ENCODE measurements at regions not wholly inside any gene's neighbourhood (a gene's known extent, or its start where the extent isn't known, plus 50 kb on each side); places are given as distances from the start of the nearest gene placed in this dataset.

DNA sequence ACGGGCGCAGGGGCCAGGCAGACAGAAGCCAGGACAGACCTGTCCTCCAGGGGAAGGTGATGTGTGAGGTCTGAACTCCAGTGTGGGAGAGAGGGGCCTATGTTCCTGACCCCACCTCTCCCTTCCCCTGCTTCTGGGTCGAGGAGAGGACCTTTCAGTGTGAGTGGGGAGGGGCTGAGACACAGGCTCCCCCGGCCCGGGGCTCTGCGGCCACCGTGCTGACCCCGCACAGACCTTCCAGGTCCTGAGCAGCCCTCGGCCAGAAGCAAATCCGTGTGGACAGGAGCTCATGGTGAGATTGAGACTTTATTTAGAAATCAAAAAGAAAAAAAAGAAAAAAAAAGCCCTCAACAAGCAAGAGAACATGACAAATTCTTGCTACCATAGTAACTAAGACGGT lies 680.5 kb downstream of the BRD1 start:
- Histone ChIP-seq H3K27me3 (ENCODE audit: control insufficient read depth in 1 of 2, insufficient read depth in 2 of 2, low read length in 2 of 2) (no peaks in the 10 kb centered on the region), H3K9me3 (ENCODE audit: control insufficient read depth in 1 of 2, low read length in 2 of 2) (no peaks in the 10 kb centered on the region), H3K27ac (ENCODE audit: low read depth, low read length) (no peak overlapping the region), H3K36me3 (ENCODE audit: control insufficient read depth in 1 of 2, insufficient read depth in 2 of 2, low read length in 2 of 2) (no peaks in the 10 kb centered on the region), H3K9ac (ENCODE audit: low read depth in 1 of 2, low read length in 2 of 2) (no peak overlapping the region), H3K4me1 (ENCODE audit: control insufficient read depth in 1 of 2, insufficient read depth in 2 of 2, low read length in 2 of 2) (peaks cover 6 to 9% of the 10 kb centered on the region in 2 donors), H3K4me3 (ENCODE audit: low read depth in 1 of 2, low read length in 2 of 2) (no peak overlapping the region)

- Histone ChIP-seq H3K36me3 (ENCODE audit: control insufficient read depth in 1 of 2, insufficient read depth in 2 of 2, low read length in 2 of 2) (no peaks in the 10 kb centered on the region), H3K9me3 (ENCODE audit: control insufficient read depth in 1 of 2, low read length in 2 of 2) (no peaks in the 10 kb centered on the region), H3K27ac (ENCODE audit: low read depth, low read length) (no peak overlapping the region), H3K4me3 (ENCODE audit: low read depth in 1 of 2, low read length in 2 of 2) (no peak overlapping the region), H3K9ac (ENCODE audit: low read depth in 1 of 2, low read length in 2 of 2) (no peak overlapping the region), H3K4me1 (ENCODE audit: control insufficient read depth in 1 of 2, insufficient read depth in 2 of 2, low read length in 2 of 2) (peaks cover 0 to 2% of the 10 kb centered on the region in 2 donors), H3K27me3 (ENCODE audit: control insufficient read depth in 1 of 2, insufficient read depth in 2 of 2, low read length in 2 of 2) (peaks cover 0 to 2% of the 10 kb centered on the region in 2 donors)
Observed at GRCh38 chr22:49146511-49146910, 681.2 kb downstream of the BRD1 start.

GRCh38 chr22:49143812-49144211 lies 683.9 kb downstream of the BRD1 start:
- peaks cover 0 to 5% of the 10 kb centered on the region in 2 donors for H3K27me3 ChIP-seq (ENCODE audit: control insufficient read depth in 1 of 2, insufficient read depth in 2 of 2, low read length in 2 of 2)
- no peaks in the 10 kb centered on the region for H3K4me1 ChIP-seq (ENCODE audit: control insufficient read depth in 1 of 2, insufficient read depth in 2 of 2, low read length in 2 of 2)
- no peak overlapping the region for H3K9ac ChIP-seq (ENCODE audit: low read depth in 1 of 2, low read length in 2 of 2)
- no peaks in the 10 kb centered on the region for H3K36me3 ChIP-seq (ENCODE audit: control insufficient read depth in 1 of 2, insufficient read depth in 2 of 2, low read length in 2 of 2)
- no peak overlapping the region for H3K4me3 ChIP-seq (ENCODE audit: low read depth in 1 of 2, low read length in 2 of 2)
- no peaks in the 10 kb centered on the region for H3K9me3 ChIP-seq (ENCODE audit: control insufficient read depth in 1 of 2, low read length in 2 of 2)
- no peak overlapping the region for H3K27ac ChIP-seq (ENCODE audit: low read depth, low read length)

DNA sequence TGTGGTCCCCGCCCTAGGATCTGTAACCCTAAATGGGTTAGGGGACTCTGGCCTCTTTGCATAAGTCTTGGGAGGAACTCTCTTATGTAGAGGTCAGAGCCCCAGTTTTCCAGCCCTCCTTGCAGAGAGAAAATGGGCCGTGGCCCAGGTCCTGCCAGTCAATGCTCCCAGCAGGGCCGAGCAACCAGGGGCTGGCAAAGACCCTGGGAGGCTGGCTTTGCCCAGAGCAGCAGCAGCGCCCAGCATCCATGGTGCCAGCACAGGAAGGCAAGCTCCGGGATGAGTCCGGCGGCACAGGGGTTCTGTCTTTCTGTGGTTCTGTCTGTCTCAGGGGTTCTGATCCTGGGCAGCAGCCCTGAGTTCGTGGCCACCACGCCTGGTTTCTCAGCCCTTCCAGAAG lies 684.8 kb downstream of the BRD1 start:
- Histone ChIP-seq H3K9me3 (ENCODE audit: control insufficient read depth in 1 of 2, low read length in 2 of 2) (no peaks in the 10 kb centered on the region), H3K4me3 (ENCODE audit: low read depth in 1 of 2, low read length in 2 of 2) (no peak overlapping the region), H3K9ac (ENCODE audit: low read depth in 1 of 2, low read length in 2 of 2) (no peak overlapping the region), H3K27me3 (ENCODE audit: control insufficient read depth in 1 of 2, insufficient read depth in 2 of 2, low read length in 2 of 2) (peaks cover 0 to 5% of the 10 kb centered on the region in 2 donors), H3K27ac (ENCODE audit: low read depth, low read length) (no peak overlapping the region), H3K36me3 (ENCODE audit: control insufficient read depth in 1 of 2, insufficient read depth in 2 of 2, low read length in 2 of 2) (no peaks in the 10 kb centered on the region), H3K4me1 (ENCODE audit: control insufficient read depth in 1 of 2, insufficient read depth in 2 of 2, low read length in 2 of 2) (no peaks in the 10 kb centered on the region)

DNA sequence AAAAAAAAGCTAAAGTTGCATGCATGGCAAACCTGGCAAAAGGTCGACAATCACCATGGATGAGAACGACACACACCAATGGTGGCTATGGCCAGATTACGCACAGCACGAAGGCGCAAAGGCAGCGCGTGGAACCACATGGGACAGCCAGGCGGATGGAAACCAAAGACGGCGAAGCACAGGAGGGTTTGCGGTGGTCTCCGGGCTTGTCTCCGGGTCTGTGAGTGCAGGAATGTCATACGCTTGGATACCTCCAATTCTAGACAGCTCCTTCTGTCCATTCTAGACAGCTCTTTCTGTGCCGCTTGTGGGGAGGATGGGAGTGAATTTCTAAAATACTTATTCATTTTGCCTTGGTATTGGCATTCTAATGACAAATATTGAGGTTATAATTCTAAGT lies 685.4 kb downstream of the BRD1 start:
- Histone ChIP-seq H3K27me3 (ENCODE audit: control insufficient read depth in 1 of 2, insufficient read depth in 2 of 2, low read length in 2 of 2) (peaks cover 0 to 5% of the 10 kb centered on the region in 2 donors), H3K9me3 (ENCODE audit: control insufficient read depth in 1 of 2, low read length in 2 of 2) (no peaks in the 10 kb centered on the region), H3K4me1 (ENCODE audit: control insufficient read depth in 1 of 2, insufficient read depth in 2 of 2, low read length in 2 of 2) (no peaks in the 10 kb centered on the region), H3K9ac (ENCODE audit: low read depth in 1 of 2, low read length in 2 of 2) (no peak overlapping the region), H3K4me3 (ENCODE audit: low read depth in 1 of 2, low read length in 2 of 2) (no peak overlapping the region), H3K36me3 (ENCODE audit: control insufficient read depth in 1 of 2, insufficient read depth in 2 of 2, low read length in 2 of 2) (no peaks in the 10 kb centered on the region), H3K27ac (ENCODE audit: low read depth, low read length) (no peak overlapping the region)

GRCh38 chr22:49141761-49142160 lies 685.9 kb downstream of the BRD1 start:
- Histone ChIP-seq H3K9me3 (ENCODE audit: control insufficient read depth in 1 of 2, low read length in 2 of 2) (no peaks in the 10 kb centered on the region), H3K4me3 (ENCODE audit: low read depth in 1 of 2, low read length in 2 of 2) (no peak overlapping the region), H3K9ac (ENCODE audit: low read depth in 1 of 2, low read length in 2 of 2) (no peak overlapping the region), H3K4me1 (ENCODE audit: control insufficient read depth in 1 of 2, insufficient read depth in 2 of 2, low read length in 2 of 2) (no peaks in the 10 kb centered on the region), H3K36me3 (ENCODE audit: control insufficient read depth in 1 of 2, insufficient read depth in 2 of 2, low read length in 2 of 2) (no peaks in the 10 kb centered on the region), H3K27ac (ENCODE audit: low read depth, low read length) (no peak overlapping the region), H3K27me3 (ENCODE audit: control insufficient read depth in 1 of 2, insufficient read depth in 2 of 2, low read length in 2 of 2) (peaks cover 0 to 5% of the 10 kb centered on the region in 2 donors)

GRCh38 chr22:49140911-49141665 lies 686.6 kb downstream of the BRD1 start:
- H3K9me3 ChIP-seq (ENCODE audit: control insufficient read depth in 1 of 2, low read length in 2 of 2) = no peaks in the 10 kb centered on the region
- H3K27ac ChIP-seq (ENCODE audit: low read depth, low read length) = no peak overlapping the region
- no peaks in the 10 kb centered on the region for H3K4me1 ChIP-seq (ENCODE audit: control insufficient read depth in 1 of 2, insufficient read depth in 2 of 2, low read length in 2 of 2)

GRCh38 chr22:49139492-49140151 lies 688.1 kb downstream of the BRD1 start:
- H3K27me3 ChIP-seq (ENCODE audit: control insufficient read depth in 1 of 2, insufficient read depth in 2 of 2, low read length in 2 of 2) = peaks cover 0 to 5% of the 10 kb centered on the region in 2 donors

More at GRCh38 chr22:49140911-49141665, 686.6 kb downstream of the BRD1 start:
- Histone ChIP-seq H3K4me3 (ENCODE audit: low read depth in 1 of 2, low read length in 2 of 2) (no peak overlapping the region), H3K36me3 (ENCODE audit: control insufficient read depth in 1 of 2, insufficient read depth in 2 of 2, low read length in 2 of 2) (no peaks in the 10 kb centered on the region), H3K27me3 (ENCODE audit: control insufficient read depth in 1 of 2, insufficient read depth in 2 of 2, low read length in 2 of 2) (peaks cover 0 to 5% of the 10 kb centered on the region in 2 donors), H3K9ac (ENCODE audit: low read depth in 1 of 2, low read length in 2 of 2) (no peak overlapping the region)

DNA sequence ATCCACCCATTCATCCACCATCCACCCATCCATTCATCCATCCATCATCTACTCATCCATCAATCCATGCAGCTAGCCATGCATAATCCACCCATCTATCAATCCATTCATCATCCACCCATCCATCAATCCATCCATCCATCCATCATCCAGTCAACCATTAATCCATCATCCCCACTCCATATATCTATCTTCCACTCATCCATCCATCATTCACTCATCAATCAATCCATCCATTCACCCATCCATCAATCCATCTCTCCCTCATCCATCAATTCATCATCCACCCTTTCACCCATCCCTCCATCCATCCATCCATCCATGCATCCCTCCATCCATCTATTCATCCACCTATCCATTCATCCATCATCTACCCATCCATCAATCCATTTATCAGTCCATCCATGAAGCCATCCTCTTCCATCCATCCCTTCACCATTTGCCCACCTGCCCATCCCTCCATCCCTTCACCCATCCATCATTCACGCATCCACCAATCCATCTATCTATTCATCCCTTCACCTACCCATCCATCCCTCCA lies 689.4 kb downstream of the BRD1 start:
- H3K4me1 ChIP-seq (ENCODE audit: control insufficient read depth in 1 of 2, insufficient read depth in 2 of 2, low read length in 2 of 2) = no peaks in the 10 kb centered on the region
- no peaks in the 10 kb centered on the region for H3K9me3 ChIP-seq (ENCODE audit: control insufficient read depth in 1 of 2, low read length in 2 of 2)
- no peak overlapping the region for H3K9ac ChIP-seq (ENCODE audit: low read depth in 1 of 2, low read length in 2 of 2)
- no peak overlapping the region for H3K27ac ChIP-seq (ENCODE audit: low read depth, low read length)
- no peaks in the 10 kb centered on the region for H3K36me3 ChIP-seq (ENCODE audit: control insufficient read depth in 1 of 2, insufficient read depth in 2 of 2, low read length in 2 of 2)
- peaks cover 0 to 5% of the 10 kb centered on the region in 2 donors for H3K27me3 ChIP-seq (ENCODE audit: control insufficient read depth in 1 of 2, insufficient read depth in 2 of 2, low read length in 2 of 2)
- H3K4me3 ChIP-seq (ENCODE audit: low read depth in 1 of 2, low read length in 2 of 2) = no peak overlapping the region

More at GRCh38 chr22:49139492-49140151, 688.1 kb downstream of the BRD1 start:
- no peak overlapping the region for H3K9ac ChIP-seq (ENCODE audit: low read depth in 1 of 2, low read length in 2 of 2)
- no peaks in the 10 kb centered on the region for H3K4me1 ChIP-seq (ENCODE audit: control insufficient read depth in 1 of 2, insufficient read depth in 2 of 2, low read length in 2 of 2)
- H3K4me3 ChIP-seq (ENCODE audit: low read depth in 1 of 2, low read length in 2 of 2) = no peak overlapping the region
- H3K27ac ChIP-seq (ENCODE audit: low read depth, low read length) = no peak overlapping the region
- no peaks in the 10 kb centered on the region for H3K36me3 ChIP-seq (ENCODE audit: control insufficient read depth in 1 of 2, insufficient read depth in 2 of 2, low read length in 2 of 2)
- no peaks in the 10 kb centered on the region for H3K9me3 ChIP-seq (ENCODE audit: control insufficient read depth in 1 of 2, low read length in 2 of 2)

GRCh38 chr22:49137206-49137840 lies 690.4 kb downstream of the BRD1 start:
- Histone ChIP-seq H3K9ac (ENCODE audit: low read depth in 1 of 2, low read length in 2 of 2) (no peak overlapping the region), H3K27ac (ENCODE audit: low read depth, low read length) (no peak overlapping the region), H3K36me3 (ENCODE audit: control insufficient read depth in 1 of 2, insufficient read depth in 2 of 2, low read length in 2 of 2) (no peaks in the 10 kb centered on the region), H3K9me3 (ENCODE audit: control insufficient read depth in 1 of 2, low read length in 2 of 2) (no peaks in the 10 kb centered on the region), H3K27me3 (ENCODE audit: control insufficient read depth in 1 of 2, insufficient read depth in 2 of 2, low read length in 2 of 2) (peaks cover 0 to 5% of the 10 kb centered on the region in 2 donors), H3K4me1 (ENCODE audit: control insufficient read depth in 1 of 2, insufficient read depth in 2 of 2, low read length in 2 of 2) (no peaks in the 10 kb centered on the region), H3K4me3 (ENCODE audit: low read depth in 1 of 2, low read length in 2 of 2) (no peak overlapping the region)

Data from duodenal mucosa (tissue), 2 donors.